Chondrocyte (in vitro differentiated cells): ENCODE measurements at regions not wholly inside any gene's neighbourhood (a gene's known extent, or its start where the extent isn't known, plus 50 kb on each side); places are given as distances from the start of the nearest gene placed in this dataset.

Experiments
- DNase-seq: peaks from one replicate; pipeline ENCODE4 v3.0.0; 2021; ENCODE audit warnings: mixed read lengths, low spot score
- H3K27ac Mint-ChIP-seq: one replicate; pipeline ENCODE4 v1.8.0; 2021; ENCODE audit warnings: mild to moderate bottlenecking, moderate library complexity, mixed read lengths; ENCODE audit not compliant: unreplicated experiment
- H3K27me3 Mint-ChIP-seq: 2 replicates; pipeline ENCODE4 v1.8.0; 2021; ENCODE audit warnings: low read depth, mixed read lengths
- H3K36me3 Mint-ChIP-seq: 2 replicates; pipeline ENCODE4 v1.8.0; 2021; ENCODE audit warnings: low read depth, mixed read lengths
- H3K4me1 Mint-ChIP-seq: 2 replicates; pipeline ENCODE4 v1.8.0; 2021; ENCODE audit warnings: low read depth, mild to moderate bottlenecking, mixed read lengths
- H3K4me3 Mint-ChIP-seq: one replicate; pipeline ENCODE4 v1.8.0; 2021; ENCODE audit warnings: mild to moderate bottlenecking, moderate library complexity, mixed read lengths; ENCODE audit not compliant: unreplicated experiment
- H3K9me3 Mint-ChIP-seq: 2 replicates; pipeline ENCODE4 v1.8.0; 2021; ENCODE audit warnings: low read depth, mixed read lengths
- CTCF ChIP-seq: fragments of 200-600 bp; sonication (generic); IDR thresholded peaks from 2 replicates; pipeline ENCODE4 v1.5.0; 2021; ENCODE audit warnings: antibody characterized with exemption, mild to moderate bottlenecking, moderate library complexity

GRCh38 chr1:192756314-192756713 lies 52.5 kb upstream of the RGS2 start:
- no peak overlapping the region for H3K27ac Mint-ChIP-seq
- peaks cover 2% of the 10 kb centered on the region for H3K36me3 Mint-ChIP-seq
- peaks cover 11% of the 10 kb centered on the region for H3K9me3 Mint-ChIP-seq
- H3K27me3 Mint-ChIP-seq = no peaks in the 10 kb centered on the region
- no peak for DNase-seq
- TF ChIP-seq CTCF = no peak
- H3K4me3 Mint-ChIP-seq = no peak overlapping the region
- H3K4me1 Mint-ChIP-seq = no peaks in the 10 kb centered on the region

GRCh38 chr1:192756847-192757246 lies 52.0 kb upstream of the RGS2 start:
- H3K27me3 Mint-ChIP-seq = no peaks in the 10 kb centered on the region
- DNase-seq = no peak
- no peak overlapping the region for H3K27ac Mint-ChIP-seq
- no peak overlapping the region for H3K4me3 Mint-ChIP-seq
- peaks cover 11% of the 10 kb centered on the region for H3K9me3 Mint-ChIP-seq
- H3K4me1 Mint-ChIP-seq = no peaks in the 10 kb centered on the region
- no peak for TF ChIP-seq CTCF
- H3K36me3 Mint-ChIP-seq = peaks cover 2% of the 10 kb centered on the region

- Mint-ChIP-seq H3K4me1 (peaks cover 2% of the 10 kb centered on the region), H3K36me3 (peaks cover 2% of the 10 kb centered on the region), H3K4me3 (no peak overlapping the region), H3K27me3 (no peaks in the 10 kb centered on the region), H3K27ac (no peak overlapping the region), H3K9me3 (peaks cover 5% of the 10 kb centered on the region)
- no peak for TF ChIP-seq CTCF
- no peak for DNase-seq
Observed at GRCh38 chr1:192758492-192758891, 50.3 kb upstream of the RGS2 start.
